GM12865 (cell line): ENCODE measurements at regions not wholly inside any gene's neighbourhood (a gene's known extent, or its start where the extent isn't known, plus 50 kb on each side); places are given as distances from the start of the nearest gene placed in this dataset.

Source experiments
- DNase-seq: peaks from one replicate; pipeline ENCODE4 v3.0.0; 2010; ENCODE audit warnings: low read depth
- H3K4me3 ChIP-seq: 2 replicates; pipeline ENCODE4 v1.5.1; 2011; ENCODE audit warnings: mild to moderate bottlenecking, low read depth, low read length, control low read depth
- TF ChIP-seq, protein P1 (sequence below): IDR thresholded peaks from 2 replicates; pipeline ENCODE4 v1.5.1; 2011; ENCODE audit warnings: low read length, control low read depth, low read depth, inconsistent platforms; ENCODE audit not compliant: insufficient read depth; ENCODE audit errors: missing control alignments

DNA sequence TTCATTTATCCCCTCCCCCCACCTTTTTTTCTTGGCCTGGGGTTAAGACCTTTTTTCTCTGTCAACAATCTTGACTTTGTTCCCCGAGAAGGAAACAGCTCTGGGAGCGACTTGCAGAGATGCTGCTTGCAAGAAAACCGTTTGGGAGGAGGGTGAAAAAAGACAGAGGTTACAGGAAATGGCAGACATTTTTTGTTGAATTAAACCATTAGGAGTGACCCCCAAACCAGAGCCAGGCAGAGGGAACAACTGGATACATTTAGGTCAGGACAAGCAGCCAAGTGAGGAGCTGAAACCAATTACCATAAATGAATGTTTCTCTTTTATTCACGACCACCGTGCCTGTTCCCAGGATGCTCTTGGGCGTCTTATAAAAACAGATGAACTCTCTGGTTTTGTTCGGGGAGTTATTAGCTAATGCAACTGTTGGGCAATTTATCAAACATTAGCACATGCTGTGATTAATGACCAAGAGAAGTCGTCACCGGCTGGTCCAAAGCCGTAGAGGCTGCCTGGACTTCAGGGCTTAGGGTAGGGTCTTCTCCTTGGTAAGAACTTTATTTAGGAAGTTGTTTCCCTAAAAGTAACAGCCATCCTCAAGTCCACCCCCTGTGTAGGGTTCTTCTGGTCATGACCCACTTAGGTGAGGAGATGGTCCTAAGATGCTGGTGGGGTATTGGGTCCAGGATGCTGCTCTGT, 141.0 kb downstream of the FOXD2 start:
- no peak overlapping the region for H3K4me3 ChIP-seq
- TF ChIP-seq, protein P1, sequence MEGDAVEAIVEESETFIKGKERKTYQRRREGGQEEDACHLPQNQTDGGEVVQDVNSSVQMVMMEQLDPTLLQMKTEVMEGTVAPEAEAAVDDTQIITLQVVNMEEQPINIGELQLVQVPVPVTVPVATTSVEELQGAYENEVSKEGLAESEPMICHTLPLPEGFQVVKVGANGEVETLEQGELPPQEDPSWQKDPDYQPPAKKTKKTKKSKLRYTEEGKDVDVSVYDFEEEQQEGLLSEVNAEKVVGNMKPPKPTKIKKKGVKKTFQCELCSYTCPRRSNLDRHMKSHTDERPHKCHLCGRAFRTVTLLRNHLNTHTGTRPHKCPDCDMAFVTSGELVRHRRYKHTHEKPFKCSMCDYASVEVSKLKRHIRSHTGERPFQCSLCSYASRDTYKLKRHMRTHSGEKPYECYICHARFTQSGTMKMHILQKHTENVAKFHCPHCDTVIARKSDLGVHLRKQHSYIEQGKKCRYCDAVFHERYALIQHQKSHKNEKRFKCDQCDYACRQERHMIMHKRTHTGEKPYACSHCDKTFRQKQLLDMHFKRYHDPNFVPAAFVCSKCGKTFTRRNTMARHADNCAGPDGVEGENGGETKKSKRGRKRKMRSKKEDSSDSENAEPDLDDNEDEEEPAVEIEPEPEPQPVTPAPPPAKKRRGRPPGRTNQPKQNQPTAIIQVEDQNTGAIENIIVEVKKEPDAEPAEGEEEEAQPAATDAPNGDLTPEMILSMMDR, result no peak
- no peak for DNase-seq

DNA sequence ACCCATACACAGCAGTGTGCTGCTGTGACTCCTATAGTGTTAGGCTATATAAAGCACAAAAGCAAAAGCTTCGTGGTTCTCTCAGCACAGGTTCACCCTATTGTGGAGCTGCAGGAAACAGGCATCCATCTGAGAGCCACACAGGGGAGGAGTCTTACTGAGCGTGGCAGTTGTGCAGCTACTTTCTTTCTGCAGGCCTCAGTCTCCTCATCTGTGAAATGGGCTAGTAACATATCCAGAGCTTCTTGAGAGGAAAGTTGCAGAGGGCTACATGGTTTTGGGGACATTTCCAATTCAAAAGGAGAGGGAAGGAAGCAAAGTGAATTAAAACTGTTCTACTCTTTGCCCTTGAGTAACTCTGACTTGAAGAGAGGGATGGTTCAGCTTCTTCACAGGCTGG, 142.0 kb downstream of the FOXD2 start:
- H3K4me3 ChIP-seq, result no peak overlapping the region
- TF ChIP-seq, protein P1, result no peak
- DNase-seq, result no peak

DNA sequence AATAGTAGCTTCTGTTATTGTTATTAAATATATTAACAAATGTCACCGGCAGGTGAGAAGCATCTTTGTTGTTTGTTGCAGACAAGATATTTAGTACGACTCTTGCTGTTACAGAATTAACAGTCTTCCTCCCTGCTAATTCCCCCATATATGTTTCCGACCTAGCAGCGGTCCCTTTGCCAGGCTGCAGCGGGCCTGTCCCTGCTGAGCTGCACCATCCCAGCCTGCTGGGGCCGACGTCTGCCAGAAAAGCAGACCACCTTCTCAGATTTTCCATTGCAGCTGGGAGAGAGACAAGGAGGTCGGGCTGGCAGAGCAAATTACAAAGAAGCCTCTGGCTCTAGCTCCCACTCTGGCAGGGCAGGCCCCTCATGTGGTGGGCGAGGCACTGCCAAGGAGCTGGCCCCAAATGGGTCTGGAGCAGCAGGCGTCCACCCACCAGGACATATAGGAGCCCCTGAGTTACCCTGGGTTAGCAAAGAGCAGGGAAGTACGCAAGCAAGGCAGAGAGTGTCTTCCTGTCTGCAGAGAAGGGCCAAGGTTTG, 142.7 kb downstream of the FOXD2 start:
- no peak for DNase-seq
- TF ChIP-seq, protein P1, result no peak
- H3K4me3 ChIP-seq, result no peak overlapping the region

DNA sequence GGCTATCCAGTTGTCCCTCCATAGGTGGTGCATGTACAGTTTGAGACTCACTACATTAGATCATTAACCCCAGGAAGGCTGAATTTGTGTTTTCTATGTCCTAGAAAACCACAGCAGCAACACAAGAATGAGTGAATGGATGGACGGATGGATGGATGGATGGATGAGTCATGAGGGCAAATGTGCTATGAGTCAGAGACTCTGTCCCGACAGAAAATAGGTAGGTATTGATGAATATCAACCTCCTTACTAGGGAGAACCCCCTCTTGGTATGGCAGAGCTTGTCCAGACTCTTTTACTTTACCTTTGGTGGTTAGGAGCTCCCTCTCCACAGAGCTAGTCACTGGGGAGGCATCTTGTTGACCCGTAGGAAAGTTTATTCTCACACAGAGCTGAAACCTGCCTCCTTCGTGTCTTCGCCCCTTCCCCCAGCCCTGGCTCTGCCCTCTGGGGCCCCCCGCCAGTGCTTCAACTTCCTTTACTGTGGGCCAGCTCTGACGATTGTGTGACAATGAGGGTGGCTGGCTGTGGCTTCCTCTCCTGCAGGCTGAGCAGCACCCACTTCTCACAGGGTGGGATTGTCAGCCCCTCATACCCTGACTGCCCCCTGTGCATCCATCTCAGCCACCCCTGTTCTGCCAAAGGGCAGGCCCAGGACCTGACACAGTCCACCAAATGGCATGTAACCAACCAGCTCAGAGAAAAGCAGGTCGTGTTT, 145.2 kb downstream of the FOXD2 start:
- TF ChIP-seq, protein P1, result no peak
- DNase-seq, result no peak
- no peak overlapping the region for H3K4me3 ChIP-seq

DNA sequence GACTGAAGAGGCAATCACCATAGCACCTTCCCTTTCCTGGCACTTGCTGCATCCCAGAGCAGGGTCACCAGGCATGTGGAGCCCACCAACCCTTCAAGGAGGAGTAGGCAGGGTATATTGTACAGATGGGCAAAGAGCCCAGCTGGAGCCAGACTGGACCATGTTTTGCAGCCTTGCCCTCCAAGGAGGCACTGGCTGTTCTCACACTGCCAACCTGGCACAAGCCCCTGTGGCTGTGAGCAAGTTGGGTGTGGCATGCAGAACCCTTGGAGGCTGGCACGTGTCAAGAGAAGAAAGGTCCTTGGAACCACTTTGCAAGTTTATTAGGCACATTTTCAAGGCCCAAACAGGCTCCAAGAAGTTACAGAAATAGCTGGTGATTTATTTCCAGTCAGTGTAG, 146.4 kb downstream of the FOXD2 start:
- H3K4me3 ChIP-seq, result no peak overlapping the region
- TF ChIP-seq, protein P1, result no peak
- DNase-seq, result no peak

DNA sequence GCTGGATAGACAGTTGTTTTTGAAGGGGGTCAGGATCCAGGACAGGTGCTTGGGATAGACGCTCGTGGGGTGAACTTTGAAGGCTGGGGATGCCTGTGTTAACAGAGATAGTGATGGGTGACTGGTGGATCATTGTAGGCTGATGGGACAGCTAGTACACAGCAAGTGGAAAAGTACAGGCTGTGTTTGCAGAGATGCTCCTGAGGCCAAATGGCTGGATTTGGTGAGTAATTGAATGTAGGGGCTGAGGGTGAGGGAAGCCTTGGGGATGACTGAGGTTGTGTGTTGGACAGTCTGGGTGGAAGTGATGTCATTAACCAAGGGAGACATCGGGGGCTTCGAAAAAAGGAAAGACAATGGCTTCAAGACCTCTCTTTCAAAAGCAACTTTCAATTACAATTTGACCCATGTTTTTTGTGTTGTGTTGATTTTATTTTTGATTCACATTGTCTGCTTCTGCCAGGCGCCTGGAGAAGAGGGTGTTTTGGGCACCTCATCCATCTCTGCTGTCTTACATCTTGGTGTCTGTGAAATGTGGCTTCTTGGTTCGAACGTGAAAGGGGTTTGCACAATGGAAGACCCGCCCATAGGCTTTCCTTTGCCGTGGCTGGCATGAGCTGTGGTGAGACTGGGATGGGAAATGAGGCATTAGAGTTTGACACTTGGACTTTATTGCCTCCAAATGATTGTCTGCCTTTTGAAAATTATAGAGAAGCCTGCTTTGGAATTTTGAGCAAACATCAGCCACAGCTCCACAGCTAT, 147.5 kb downstream of the FOXD2 start:
- H3K4me3 ChIP-seq, result no peak overlapping the region
- TF ChIP-seq, protein P1, result no peak

More for the DNA sequence above, 147.5 kb downstream of the FOXD2 start:
- DNase-seq, result no peak
